Smooth muscle cell (in vitro differentiated cells): ENCODE measurements at regions not wholly inside any gene's neighbourhood (a gene's known extent, or its start where the extent isn't known, plus 50 kb on each side); places are given as distances from the start of the nearest gene placed in this dataset.

ENCODE experiments used
- DNase-seq: peaks from one replicate; lab custom pipeline; 2025; ENCODE audit not compliant: unreplicated experiment; lab: John Stamatoyannopoulos, UW
- H2AFZ ChIP-seq: fragments of 200-600 bp; sonication (generic); 2 replicates; pipeline ENCODE4 v1.6.0; 2016; ENCODE audit warnings: antibody characterized with exemption, low read depth, mild to moderate bottlenecking
- H3F3A ChIP-seq: fragments of 200-600 bp; sonication (generic); 2 replicates; pipeline ENCODE4 v1.6.0; 2017; ENCODE audit warnings: antibody characterized with exemption, low read depth
- H3K27ac ChIP-seq: fragments of 200-600 bp; sonication (generic); 2 replicates; pipeline ENCODE4 v1.5.1; 2016; ENCODE audit warnings: low read depth, mild to moderate bottlenecking
- H3K27me3 ChIP-seq: fragments of 200-600 bp; sonication (generic); 2 replicates; pipeline ENCODE4 v1.6.1; 2016; ENCODE audit warnings: low read depth, mild to moderate bottlenecking
- H3K36me3 ChIP-seq: fragments of 200-600 bp; sonication (generic); 2 replicates; pipeline ENCODE4 v1.5.1; 2016; ENCODE audit warnings: low read depth
- H3K4me1 ChIP-seq: fragments of 200-600 bp; sonication (generic); 2 replicates; pipeline ENCODE4 v1.5.1; 2016; ENCODE audit warnings: low read depth
- H3K4me2 ChIP-seq: fragments of 200-600 bp; sonication (generic); 2 replicates; pipeline ENCODE4 v1.6.0; 2016; ENCODE audit warnings: mild to moderate bottlenecking
- H3K4me3 ChIP-seq: fragments of 200-600 bp; sonication (generic); 2 replicates; pipeline ENCODE4 v1.5.1; 2016; ENCODE audit warnings: mild to moderate bottlenecking
- H3K79me2 ChIP-seq: fragments of 200-600 bp; sonication (generic); 2 replicates; pipeline ENCODE4 v1.6.0; 2016; ENCODE audit warnings: low read depth, mild to moderate bottlenecking
- H3K9ac ChIP-seq: fragments of 200-600 bp; sonication (generic); 2 replicates; pipeline ENCODE4 v1.6.0; 2016; ENCODE audit warnings: low read depth
- H3K9me3 ChIP-seq: fragments of 200-600 bp; sonication (generic); replicated peaks from 2 replicates; pipeline ENCODE4 v1.5.1; 2016; ENCODE audit warnings: low read depth
- H4K20me1 ChIP-seq: fragments of 200-600 bp; sonication (generic); 2 replicates; pipeline ENCODE4 v1.6.0; 2016; ENCODE audit warnings: low read depth
- CTCF ChIP-seq: fragments of 200-600 bp; sonication (generic); IDR thresholded peaks from 2 replicates; pipeline ENCODE4 v1.5.1; 2017; ENCODE audit warnings: borderline replicate concordance, mild to moderate bottlenecking, antibody characterized with exemption; ENCODE audit not compliant: insufficient read depth, poor library complexity, severe bottlenecking
- WGBS: methylation state at CpG from one replicate; pipeline ENCODE4 v1.1.7; 2016; ENCODE audit warnings: low lambda C conversion rate; 5-methylcytosine and 5-hydroxymethylcytosine counted together

- Histone ChIP-seq H3F3A (no peaks in the 10 kb centered on the region), H3K27me3 (no peaks in the 10 kb centered on the region), H3K4me3 (no peak overlapping the region), H3K4me2 (no peak overlapping the region), H3K9ac (no peak overlapping the region), H3K4me1 (no peaks in the 10 kb centered on the region), H3K36me3 (no peaks in the 10 kb centered on the region), H3K27ac (peak overlapping the region; percentile 47), H2AFZ (no peak overlapping the region), H3K9me3 (no peaks in the 10 kb centered on the region), H3K79me2 (no peaks in the 10 kb centered on the region), H4K20me1 (no peaks in the 10 kb centered on the region)
- TF ChIP-seq CTCF = no peak
- DNase-seq = no peak
Observed at GRCh38 chr3:28586325-28586724, 237.7 kb upstream of the AZI2 start.

GRCh38 chr3:28587723-28588122, 239.1 kb upstream of the AZI2 start:
- Histone ChIP-seq H4K20me1 (no peaks in the 10 kb centered on the region), H3K4me3 (no peak overlapping the region), H3F3A (no peaks in the 10 kb centered on the region), H3K9ac (no peak overlapping the region), H3K36me3 (no peaks in the 10 kb centered on the region), H3K27ac (no peak overlapping the region), H3K4me2 (no peak overlapping the region), H3K79me2 (no peaks in the 10 kb centered on the region), H3K27me3 (no peaks in the 10 kb centered on the region), H2AFZ (no peak overlapping the region), H3K9me3 (no peaks in the 10 kb centered on the region), H3K4me1 (no peaks in the 10 kb centered on the region)
- no peak for DNase-seq
- TF ChIP-seq CTCF = no peak
- WGBS = 85% methylated on average over 3 of the region's 3 CpGs

- Histone ChIP-seq H3K27me3 (no peaks in the 10 kb centered on the region), H3K79me2 (no peaks in the 10 kb centered on the region), H3K9ac (no peak overlapping the region), H3K27ac (no peak overlapping the region), H3K36me3 (no peaks in the 10 kb centered on the region), H3F3A (no peaks in the 10 kb centered on the region), H3K4me1 (no peaks in the 10 kb centered on the region), H3K9me3 (no peaks in the 10 kb centered on the region), H3K4me3 (no peak overlapping the region), H3K4me2 (no peak overlapping the region), H4K20me1 (no peaks in the 10 kb centered on the region), H2AFZ (no peak overlapping the region)
- 94% methylated on average over 2 of the region's 2 CpGs for WGBS
- TF ChIP-seq CTCF = no peak
- no peak for DNase-seq
Observed at GRCh38 chr3:28590216-28590615, 241.6 kb upstream of the AZI2 start.

- H3K27me3 ChIP-seq = no peaks in the 10 kb centered on the region
- H3K4me1 ChIP-seq = no peaks in the 10 kb centered on the region
- no peaks in the 10 kb centered on the region for H4K20me1 ChIP-seq
- no peak for TF ChIP-seq CTCF
- H3K9me3 ChIP-seq = no peaks in the 10 kb centered on the region
- H3K9ac ChIP-seq = no peak overlapping the region
- no peaks in the 10 kb centered on the region for H3K36me3 ChIP-seq
- no peak overlapping the region for H3K27ac ChIP-seq
- H3K4me2 ChIP-seq = no peak overlapping the region
- DNase-seq = no peak
- no peaks in the 10 kb centered on the region for H3F3A ChIP-seq
- H3K79me2 ChIP-seq = no peaks in the 10 kb centered on the region
- no peak overlapping the region for H2AFZ ChIP-seq
- no peak overlapping the region for H3K4me3 ChIP-seq
- 58% methylated on average over 3 of the region's 3 CpGs for WGBS
Observed at GRCh38 chr3:28590860-28591259, 242.2 kb upstream of the AZI2 start.
